ENCODE measurements at regions not wholly inside any gene's neighbourhood (a gene's known extent, or its start where the extent isn't known, plus 50 kb on each side); places are given as distances from the start of the nearest gene placed in this dataset.

DNA sequence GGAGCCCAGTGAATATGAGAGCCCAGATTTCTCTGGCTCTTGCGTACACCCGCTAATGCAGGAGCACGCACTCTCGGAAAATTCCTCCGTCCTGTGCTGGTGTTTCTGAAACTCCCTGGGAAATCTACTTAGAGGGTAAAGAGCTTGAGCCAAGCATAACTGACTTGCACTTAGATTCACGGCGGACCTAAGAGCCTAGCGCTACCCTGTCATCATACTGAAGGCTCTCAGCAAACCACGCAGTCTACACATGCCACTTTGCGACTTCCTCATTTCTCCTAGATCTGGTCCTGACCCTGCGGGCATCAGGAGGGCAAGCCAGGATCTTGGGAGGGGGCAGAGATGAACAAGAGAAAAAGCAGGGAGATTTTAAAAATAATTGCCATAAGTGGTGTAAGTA lies 324.7 kb downstream of the CD83 start:
- no peak for TF ChIP-seq RAD21 (conservative IDR thresholded peaks at IDR 0.05)
- TF ChIP-seq REST (IDR thresholded peaks at IDR 0.05; ENCODE audit: borderline replicate concordance) = no peak
- TF ChIP-seq EP300 (conservative IDR thresholded peaks at IDR 0.05; ENCODE audit: poor library complexity, severe bottlenecking) = no peak
